Liver (tissue), 8 donors: ENCODE measurements at regions not wholly inside any gene's neighbourhood (a gene's known extent, or its start where the extent isn't known, plus 50 kb on each side); places are given as distances from the start of the nearest gene placed in this dataset.

Experiments used
- DNase-seq: peaks from one replicate; pipeline ENCODE4 v3.0.0-alpha.2; 2017; ENCODE audit warnings: low spot score
- H3K27ac ChIP-seq, 2 donors: one replicate each; pipeline ENCODE4 v1.7.0; 2013; ENCODE audit warnings: inconsistent platforms in 2 of 2, low read length in 2 of 2, control low read depth in 1 of 2, low read depth in 1 of 2, mild to moderate bottlenecking in 1 of 2
- H3K27me3 ChIP-seq, 4 donors: one replicate each; pipeline versions ENCODE4 v1.6.1 to v1.7.0; 2013; ENCODE audit warnings: low read length in 3 of 4, inconsistent platforms in 1 of 4, mild to moderate bottlenecking in 1 of 4, moderate library complexity in 1 of 4; ENCODE audit not compliant: control insufficient read depth in 4 of 4, insufficient read depth in 4 of 4
- H3K36me3 ChIP-seq, 4 donors: one replicate each; pipeline versions ENCODE4 v1.6.1 to v1.7.0; 2013; ENCODE audit warnings: low read length in 3 of 4, mild to moderate bottlenecking in 3 of 4, low read depth in 1 of 4, moderate library complexity in 1 of 4; ENCODE audit not compliant: control insufficient read depth in 4 of 4, insufficient read depth in 3 of 4
- H3K4me1 ChIP-seq, 4 donors: one replicate each; pipeline versions ENCODE4 v1.6.1 to v1.7.0; 2013; ENCODE audit warnings: low read length in 3 of 4, mild to moderate bottlenecking in 3 of 4, moderate library complexity in 1 of 4; ENCODE audit not compliant: control insufficient read depth in 4 of 4, insufficient read depth in 4 of 4
- H3K4me3 ChIP-seq, 3 donors: one replicate each; pipeline versions ENCODE4 v1.6.1 to v1.7.0; 2013; ENCODE audit warnings: low read length in 3 of 3, control low read depth in 1 of 3, low read depth in 1 of 3, mild to moderate bottlenecking in 1 of 3
- H3K9ac ChIP-seq, 2 donors: one replicate each; pipeline ENCODE4 v1.7.0; 2013; ENCODE audit warnings: low read length in 2 of 2, mild to moderate bottlenecking in 2 of 2, moderate library complexity in 2 of 2, control low read depth in 1 of 2, low read depth in 1 of 2
- H3K9me3 ChIP-seq, 4 donors: one replicate each; pipeline versions ENCODE4 v1.6.1 to v1.7.0; 2013; ENCODE audit warnings: low read length in 3 of 4; ENCODE audit not compliant: control insufficient read depth in 4 of 4
- ATF3 ChIP-seq: IDR thresholded peaks from 2 replicates; pipeline ENCODE4 v1.6.1; 2016; ENCODE audit warnings: antibody characterized with exemption
- CTCF ChIP-seq: fragments of 150-350 bp; IDR thresholded peaks from 2 replicates; pipeline ENCODE4 v1.5.1; 2017; ENCODE audit warnings: improper control_type of control experiment, low read depth, low read length; ENCODE audit not compliant: missing input control
- EGR1 ChIP-seq, 2 donors: IDR thresholded peaks; 2 replicates each; pipeline ENCODE4 v1.6.1; 2016 to 2018; ENCODE audit warnings: antibody characterized with exemption in 2 of 2, low read depth in 2 of 2
- FOXA1 ChIP-seq: IDR thresholded peaks from 2 replicates; pipeline ENCODE4 v1.6.1; 2016; ENCODE audit warnings: antibody characterized with exemption
- FOXA2 ChIP-seq: IDR thresholded peaks from 2 replicates; pipeline ENCODE4 v1.6.1; 2016; ENCODE audit warnings: antibody characterized with exemption
- GABPA ChIP-seq, 2 donors: IDR thresholded peaks in 1 of 2; conservative IDR thresholded peaks in 1 of 2; 2 replicates each; pipeline ENCODE4 v1.6.1; 2016; ENCODE audit warnings: antibody characterized with exemption in 2 of 2, mild to moderate bottlenecking in 1 of 2, moderate library complexity in 1 of 2
- HNF4A ChIP-seq, 2 donors: conservative IDR thresholded peaks; 2 replicates each; pipeline ENCODE4 v1.6.1; 2016; ENCODE audit warnings: antibody characterized with exemption in 2 of 2, mild to moderate bottlenecking in 2 of 2
- HNF4G ChIP-seq: IDR thresholded peaks from 2 replicates; pipeline ENCODE4 v1.6.1; 2016; ENCODE audit warnings: antibody characterized with exemption
- JUND ChIP-seq, 2 donors: IDR thresholded peaks; 2 replicates each; pipeline ENCODE4 v1.6.1; 2016; ENCODE audit warnings: antibody characterized with exemption in 2 of 2
- NR2F2 ChIP-seq: IDR thresholded peaks from 2 replicates; pipeline ENCODE4 v1.6.1; 2016; ENCODE audit warnings: antibody characterized with exemption
- RAD21 ChIP-seq, 2 donors: IDR thresholded peaks; 2 replicates each; pipeline ENCODE4 v1.6.1; 2016; ENCODE audit warnings: antibody characterized with exemption in 2 of 2, mild to moderate bottlenecking in 2 of 2
- REST ChIP-seq: IDR thresholded peaks from 2 replicates; pipeline ENCODE4 v1.6.1; 2016; ENCODE audit warnings: antibody characterized with exemption, mild to moderate bottlenecking
- RXRA ChIP-seq, 2 donors: IDR thresholded peaks; 2 replicates each; pipeline ENCODE4 v1.6.1; 2017 to 2018; ENCODE audit warnings: antibody characterized with exemption in 2 of 2, mild to moderate bottlenecking in 1 of 2
- SP1 ChIP-seq: IDR thresholded peaks from 2 replicates; pipeline ENCODE4 v1.6.1; 2018; ENCODE audit warnings: antibody characterized with exemption, mild to moderate bottlenecking
- TAF1 ChIP-seq: conservative IDR thresholded peaks from 2 replicates; pipeline ENCODE4 v1.6.1; 2016; ENCODE audit warnings: antibody characterized with exemption, mild to moderate bottlenecking
- YY1 ChIP-seq: IDR thresholded peaks from 2 replicates; pipeline ENCODE4 v1.6.1; 2016; ENCODE audit warnings: antibody characterized with exemption, mild to moderate bottlenecking
- ZBTB33 ChIP-seq: IDR thresholded peaks from 2 replicates; pipeline ENCODE4 v1.6.1; 2016; ENCODE audit warnings: antibody characterized with exemption
- WGBS: extraction: QIAGEN DNeasy Blood & Tissue Kit; methylation state at CpG from one replicate; pipeline ENCODE4 v1.1.7; 2013; 5-methylcytosine and 5-hydroxymethylcytosine counted together
- donor health status: healthy.
- donor health status: healthy.
- donor health status: healthy.
- donor health status: healthy.
- donor health status: healthy.

GRCh38 chr1:222107267-222107666 lies 365.4 kb upstream of the DUSP10 start:
- no peak for TF ChIP-seq SP1
- TF ChIP-seq EGR1 (IDR thresholded peaks at IDR 0.05; ENCODE audit: low read depth in 2 of 2) = no peak
- no peak for TF ChIP-seq JUND (IDR thresholded peaks at IDR 0.05)
- WGBS = 86% methylated on average over 5 of the region's 5 CpGs
- DNase-seq = no peak
- Histone ChIP-seq H3K4me1 (peaks cover 5 to 16% (median 12%) of the 10 kb centered on the region in 4 donors), H3K4me3 (no peak overlapping the region), H3K9ac (no peak overlapping the region), H3K27ac (no peak overlapping the region), H3K36me3 (no peaks in the 10 kb centered on the region), H3K27me3 (no peaks in the 10 kb centered on the region), H3K9me3 (no peaks in the 10 kb centered on the region)

- WGBS = 90% methylated on average over 5 of the region's 5 CpGs
- peaks cover 5 to 16% (median 12%) of the 10 kb centered on the region in 4 donors for H3K4me1 ChIP-seq
- no peak for DNase-seq
- TF ChIP-seq REST (no peak), FOXA2 (no peak), CTCF (no peak), HNF4A (conservative IDR thresholded peaks at IDR 0.05) (no peak), JUND (IDR thresholded peaks at IDR 0.05) (no peak), HNF4G (no peak), SP1 (no peak), YY1 (no peak), FOXA1 (no peak), RAD21 (IDR thresholded peaks at IDR 0.05) (no peak), RXRA (IDR thresholded peaks at IDR 0.05) (no peak), TAF1 (no peak), EGR1 (IDR thresholded peaks at IDR 0.05; ENCODE audit: low read depth in 2 of 2) (no peak), NR2F2 (no peak), ZBTB33 (no peak), GABPA (IDR thresholded peaks at IDR 0.05 in 1 of 2, conservative IDR thresholded peaks at IDR 0.05 in 1 of 2) (no peak), ATF3 (no peak)
- no peaks in the 10 kb centered on the region for H3K9me3 ChIP-seq
- H3K27ac ChIP-seq = no peak overlapping the region
- H3K27me3 ChIP-seq = no peaks in the 10 kb centered on the region
- no peak overlapping the region for H3K9ac ChIP-seq
- no peaks in the 10 kb centered on the region for H3K36me3 ChIP-seq
- H3K4me3 ChIP-seq = no peak overlapping the region
Observed at GRCh38 chr1:222106377-222106776, 364.5 kb upstream of the DUSP10 start.
